Astrocyte (in vitro differentiated cells and primary cell): ENCODE measurements at regions not wholly inside any gene's neighbourhood (a gene's known extent, or its start where the extent isn't known, plus 50 kb on each side); places are given as distances from the start of the nearest gene placed in this dataset.

Experiments used
- DNase-seq: peaks from one replicate; pipeline ENCODE4 v3.0.0-alpha.2; 2010; ENCODE audit warnings: low read depth
- FAIRE-seq: peaks from 2 replicates; lab custom pipeline; 2011; peaks lifted over from hg19 to GRCh38; lab: Jason Lieb, UNC
- H2AFZ ChIP-seq: 2 replicates; pipeline ENCODE4 v1.6.0; 2012; ENCODE audit warnings: low read depth, low read length, inconsistent platforms
- H3K27ac ChIP-seq: 2 replicates; pipeline ENCODE4 v1.5.1; 2011; ENCODE audit warnings: low read depth, low read length, inconsistent platforms
- H3K27me3 ChIP-seq: 2 replicates; pipeline ENCODE4 v1.6.0; 2011; ENCODE audit warnings: low read length, inconsistent platforms; ENCODE audit not compliant: insufficient read depth
- H3K36me3 ChIP-seq: 2 replicates; pipeline ENCODE4 v1.5.1; 2011; ENCODE audit warnings: low read length, inconsistent platforms; ENCODE audit not compliant: insufficient read depth
- H3K4me1 ChIP-seq: 2 replicates; pipeline ENCODE4 v1.5.1; 2011; ENCODE audit warnings: low read length, inconsistent platforms; ENCODE audit not compliant: insufficient read depth
- H3K4me2 ChIP-seq: 2 replicates; pipeline ENCODE4 v1.6.0; 2012; ENCODE audit warnings: low read length, inconsistent platforms
- H3K4me3 ChIP-seq: 2 replicates; pipeline ENCODE4 v1.5.1; 2011; ENCODE audit warnings: low read depth, mild to moderate bottlenecking, low read length, inconsistent platforms; ENCODE audit not compliant: insufficient read depth
- H3K79me2 ChIP-seq: 2 replicates; pipeline ENCODE4 v1.6.0; 2012; ENCODE audit warnings: mild to moderate bottlenecking, low read length, inconsistent platforms; ENCODE audit not compliant: insufficient read depth
- H3K9ac ChIP-seq: 2 replicates; pipeline ENCODE4 v1.6.0; 2012; ENCODE audit warnings: mild to moderate bottlenecking, low read length, inconsistent platforms
- H3K9me3 ChIP-seq: 2 replicates; pipeline ENCODE4 v1.5.1; 2012; ENCODE audit warnings: low read depth, mild to moderate bottlenecking, low read length, inconsistent platforms; ENCODE audit not compliant: insufficient read depth
- H4K20me1 ChIP-seq: 2 replicates; pipeline ENCODE4 v1.6.0; 2012; ENCODE audit warnings: low read length, inconsistent platforms; ENCODE audit not compliant: insufficient read depth
- H3K27ac Mint-ChIP-seq: one replicate; pipeline ENCODE4 v1.8.0; 2021; ENCODE audit warnings: mild to moderate bottlenecking, mixed read lengths; ENCODE audit not compliant: unreplicated experiment
- H3K27me3 Mint-ChIP-seq: one replicate; pipeline ENCODE4 v1.8.0; 2021; ENCODE audit warnings: low read depth, mixed read lengths; ENCODE audit not compliant: unreplicated experiment
- H3K36me3 Mint-ChIP-seq: one replicate; pipeline ENCODE4 v1.8.0; 2021; ENCODE audit warnings: low read depth, mixed read lengths; ENCODE audit not compliant: unreplicated experiment
- H3K4me1 Mint-ChIP-seq: one replicate; pipeline ENCODE4 v1.8.0; 2021; ENCODE audit warnings: low read depth, mixed read lengths; ENCODE audit not compliant: unreplicated experiment
- H3K4me3 Mint-ChIP-seq: one replicate; pipeline ENCODE4 v1.8.0; 2021; ENCODE audit warnings: mild to moderate bottlenecking, moderate library complexity, mixed read lengths; ENCODE audit not compliant: unreplicated experiment
- H3K9me3 Mint-ChIP-seq: one replicate; pipeline ENCODE4 v1.8.0; 2021; ENCODE audit warnings: mild to moderate bottlenecking, mixed read lengths; ENCODE audit not compliant: unreplicated experiment
- EZH2 ChIP-seq: IDR thresholded peaks from 2 replicates; pipeline ENCODE4 v1.6.1; 2012; ENCODE audit warnings: mild to moderate bottlenecking, low read length, inconsistent platforms; ENCODE audit not compliant: insufficient read depth
- TF ChIP-seq, protein P1 (sequence below): IDR thresholded peaks from 2 replicates; pipeline ENCODE4 v1.5.1; 2011; ENCODE audit warnings: low read depth, mild to moderate bottlenecking, inconsistent platforms, low read length, moderate library complexity; ENCODE audit not compliant: insufficient read depth

GRCh38 chr11:133706925-133707794, 138.2 kb downstream of the SPATA19 start:
- no peaks in the 10 kb centered on the region for H3K36me3 Mint-ChIP-seq
- FAIRE-seq (no peak), DNase-seq (no peak)
- H3K4me1 ChIP-seq = no peaks in the 10 kb centered on the region
- H3K4me1 Mint-ChIP-seq = peaks cover 1% of the 10 kb centered on the region
- no peaks in the 10 kb centered on the region for H3K79me2 ChIP-seq
- H3K27ac Mint-ChIP-seq = no peak overlapping the region
- H3K9ac ChIP-seq = no peak overlapping the region
- no peaks in the 10 kb centered on the region for H3K36me3 ChIP-seq
- no peak overlapping the region for H3K4me3 Mint-ChIP-seq
- TF ChIP-seq EZH2 = no peak
- TF ChIP-seq, protein P1, sequence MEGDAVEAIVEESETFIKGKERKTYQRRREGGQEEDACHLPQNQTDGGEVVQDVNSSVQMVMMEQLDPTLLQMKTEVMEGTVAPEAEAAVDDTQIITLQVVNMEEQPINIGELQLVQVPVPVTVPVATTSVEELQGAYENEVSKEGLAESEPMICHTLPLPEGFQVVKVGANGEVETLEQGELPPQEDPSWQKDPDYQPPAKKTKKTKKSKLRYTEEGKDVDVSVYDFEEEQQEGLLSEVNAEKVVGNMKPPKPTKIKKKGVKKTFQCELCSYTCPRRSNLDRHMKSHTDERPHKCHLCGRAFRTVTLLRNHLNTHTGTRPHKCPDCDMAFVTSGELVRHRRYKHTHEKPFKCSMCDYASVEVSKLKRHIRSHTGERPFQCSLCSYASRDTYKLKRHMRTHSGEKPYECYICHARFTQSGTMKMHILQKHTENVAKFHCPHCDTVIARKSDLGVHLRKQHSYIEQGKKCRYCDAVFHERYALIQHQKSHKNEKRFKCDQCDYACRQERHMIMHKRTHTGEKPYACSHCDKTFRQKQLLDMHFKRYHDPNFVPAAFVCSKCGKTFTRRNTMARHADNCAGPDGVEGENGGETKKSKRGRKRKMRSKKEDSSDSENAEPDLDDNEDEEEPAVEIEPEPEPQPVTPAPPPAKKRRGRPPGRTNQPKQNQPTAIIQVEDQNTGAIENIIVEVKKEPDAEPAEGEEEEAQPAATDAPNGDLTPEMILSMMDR = no peak
- no peaks in the 10 kb centered on the region for H3K9me3 ChIP-seq
- no peak overlapping the region for H2AFZ ChIP-seq
- H3K27ac ChIP-seq = no peak overlapping the region
- H3K9me3 Mint-ChIP-seq = peaks cover 7% of the 10 kb centered on the region
- H4K20me1 ChIP-seq = no peaks in the 10 kb centered on the region
- no peak overlapping the region for H3K4me3 ChIP-seq
- H3K4me2 ChIP-seq = no peak overlapping the region
- no peaks in the 10 kb centered on the region for H3K27me3 ChIP-seq
- H3K27me3 Mint-ChIP-seq = peaks cover 12% of the 10 kb centered on the region

DNA sequence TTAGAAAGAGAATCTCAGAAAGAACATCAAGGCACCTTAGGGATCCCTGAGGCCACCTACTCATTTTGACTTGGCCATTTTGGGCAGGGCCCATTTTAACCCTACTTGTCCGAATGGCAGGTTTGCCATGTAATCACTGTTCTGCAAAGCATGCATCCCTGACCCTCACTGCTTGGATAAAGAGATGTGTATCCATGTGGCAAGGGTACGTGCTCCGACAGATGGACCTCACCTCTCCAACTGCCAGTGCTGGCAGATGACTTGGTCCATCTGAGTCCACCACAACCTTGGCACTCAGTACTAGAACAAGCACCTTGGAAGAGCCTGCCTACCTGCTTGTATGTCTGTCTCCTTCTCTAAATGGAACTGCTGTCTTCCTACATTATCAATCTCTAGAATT, 139.4 kb downstream of the SPATA19 start:
- FAIRE-seq (no peak), DNase-seq (no peak)
- no peak overlapping the region for H3K4me3 ChIP-seq
- no peak overlapping the region for H3K27ac ChIP-seq
- H3K79me2 ChIP-seq = no peaks in the 10 kb centered on the region
- Mint-ChIP-seq H3K9me3 (peaks cover 7% of the 10 kb centered on the region), H3K4me3 (no peak overlapping the region), H3K36me3 (no peaks in the 10 kb centered on the region), H3K4me1 (no peaks in the 10 kb centered on the region), H3K27me3 (peaks cover 12% of the 10 kb centered on the region), H3K27ac (no peak overlapping the region)
- no peaks in the 10 kb centered on the region for H4K20me1 ChIP-seq
- no peak overlapping the region for H3K9ac ChIP-seq
- H3K4me2 ChIP-seq = no peak overlapping the region
- H3K4me1 ChIP-seq = no peaks in the 10 kb centered on the region
- no peaks in the 10 kb centered on the region for H3K9me3 ChIP-seq
- no peak overlapping the region for H2AFZ ChIP-seq
- TF ChIP-seq, protein P1 = no peak
- TF ChIP-seq EZH2 = no peak
- H3K27me3 ChIP-seq = no peaks in the 10 kb centered on the region
- H3K36me3 ChIP-seq = no peaks in the 10 kb centered on the region

DNA sequence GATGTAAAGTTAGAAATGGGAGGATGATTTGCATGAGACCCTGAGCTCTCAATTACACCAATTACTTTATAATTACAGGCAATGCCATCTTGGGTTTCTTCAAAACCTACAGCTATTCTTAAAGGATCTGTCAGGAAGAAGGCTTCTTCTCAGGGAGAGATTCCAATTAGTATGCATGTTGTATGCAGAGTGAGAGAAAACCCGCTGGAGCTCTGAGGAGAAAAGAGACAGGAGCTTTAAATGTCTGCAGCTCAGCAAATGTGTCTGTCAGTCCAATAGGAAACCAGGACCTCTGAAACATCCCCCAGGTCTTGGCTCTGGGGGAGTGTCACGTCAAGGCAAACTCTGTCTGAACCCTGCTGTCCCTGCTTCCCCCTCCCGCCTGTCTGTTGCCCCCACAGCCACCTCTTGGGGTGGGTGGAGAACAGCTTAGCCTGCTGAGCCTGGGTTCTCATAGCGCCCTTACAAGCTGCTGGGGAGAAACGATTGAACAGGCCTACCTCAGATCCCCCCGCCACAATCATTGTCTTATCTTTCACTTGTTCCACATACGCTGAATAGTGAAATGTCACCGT, 140.2 kb downstream of the SPATA19 start:
- no peak overlapping the region for H2AFZ ChIP-seq
- no peak overlapping the region for H3K27ac ChIP-seq
- H3K4me2 ChIP-seq = no peak overlapping the region
- Mint-ChIP-seq H3K4me3 (no peak overlapping the region), H3K9me3 (peaks cover 7% of the 10 kb centered on the region), H3K27me3 (peaks cover 12% of the 10 kb centered on the region), H3K4me1 (no peaks in the 10 kb centered on the region), H3K27ac (no peak overlapping the region), H3K36me3 (no peaks in the 10 kb centered on the region)
- H4K20me1 ChIP-seq = no peaks in the 10 kb centered on the region
- H3K4me1 ChIP-seq = no peaks in the 10 kb centered on the region
- no peaks in the 10 kb centered on the region for H3K79me2 ChIP-seq
- H3K27me3 ChIP-seq = no peaks in the 10 kb centered on the region
- no peaks in the 10 kb centered on the region for H3K36me3 ChIP-seq
- no peak for TF ChIP-seq EZH2
- TF ChIP-seq, protein P1 = no peak
- no peak for FAIRE-seq
- no peak overlapping the region for H3K9ac ChIP-seq
- no peak overlapping the region for H3K4me3 ChIP-seq
- DNase-seq = no peak
- H3K9me3 ChIP-seq = no peaks in the 10 kb centered on the region
